HG02642 (cell line): ENCODE measurements at regions not wholly inside any gene's neighbourhood (a gene's known extent, or its start where the extent isn't known, plus 50 kb on each side); places are given as distances from the start of the nearest gene placed in this dataset.
"Not testable (repeated sequence)": the region's sequence is repeated elsewhere in the genome, so short reads cannot be mapped to it uniquely, and the experiment has no call there.

Experiments used
- ATAC-seq: cut with Tn5 transposase; IDR thresholded peaks from one replicate; pipeline ENCODE4 v1.9.1; 2021; ENCODE audit warnings: mild to moderate bottlenecking; ENCODE audit not compliant: unreplicated experiment, poor library complexity

DNA sequence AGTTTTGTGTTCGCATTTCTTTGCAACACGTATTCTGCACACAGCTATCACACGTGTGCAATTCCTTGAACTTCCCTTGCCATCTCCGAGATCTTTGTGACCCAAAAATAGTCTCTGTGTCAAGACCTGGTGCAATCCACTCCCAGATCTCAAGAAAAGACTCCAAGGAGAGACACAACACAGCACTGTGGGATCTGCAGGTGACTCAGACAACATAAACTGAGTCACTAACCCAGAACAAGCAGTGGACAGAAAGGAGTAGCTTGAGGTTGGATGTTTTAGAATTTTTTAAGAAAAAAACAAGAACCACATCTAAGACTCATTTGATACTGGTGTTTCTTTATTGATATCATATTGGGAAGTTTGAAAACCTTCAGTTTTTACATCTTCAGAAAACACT is 396.9 kb downstream of the AGTPBP1 start:
- ATAC-seq: no peak

DNA sequence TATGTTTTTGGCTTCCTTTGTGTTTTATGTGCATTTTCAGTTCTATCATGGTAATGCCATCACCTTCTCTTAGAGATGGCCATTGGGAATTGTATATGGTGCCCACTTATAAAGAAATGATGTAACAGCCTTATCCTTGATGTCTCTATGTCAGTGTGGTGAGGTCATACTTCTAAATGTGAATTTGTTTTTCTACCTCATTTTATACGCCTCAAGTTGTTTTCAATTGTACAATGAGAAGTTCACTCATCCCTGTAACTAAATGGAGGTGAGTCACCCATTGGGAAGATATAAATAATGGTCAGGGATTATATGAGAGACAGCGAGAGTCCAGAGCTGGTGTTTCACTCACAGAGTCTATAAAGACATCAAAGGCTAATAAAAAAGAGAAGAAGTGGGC is 402.4 kb downstream of the AGTPBP1 start:
- ATAC-seq: no peak

DNA sequence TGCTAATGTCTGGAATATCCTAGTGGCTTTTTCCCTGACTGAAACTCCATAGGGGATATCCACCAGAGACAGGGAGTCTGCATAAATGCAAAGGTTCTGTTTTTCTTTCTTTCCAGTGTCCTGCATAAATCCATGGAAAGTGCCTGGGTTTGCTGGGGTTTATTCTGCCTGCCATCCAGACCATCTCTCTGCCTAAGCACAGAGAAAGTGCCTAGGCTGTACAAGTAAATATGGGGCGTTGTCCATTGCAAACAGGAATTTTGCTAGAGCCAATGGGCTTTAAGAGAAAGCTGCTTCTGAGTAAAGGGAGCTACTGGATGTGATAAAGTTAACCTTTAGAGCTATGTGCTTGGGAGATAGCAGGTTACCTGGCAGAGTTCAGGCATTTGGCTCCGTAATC is 407.5 kb downstream of the AGTPBP1 start:
- no peak for ATAC-seq

DNA sequence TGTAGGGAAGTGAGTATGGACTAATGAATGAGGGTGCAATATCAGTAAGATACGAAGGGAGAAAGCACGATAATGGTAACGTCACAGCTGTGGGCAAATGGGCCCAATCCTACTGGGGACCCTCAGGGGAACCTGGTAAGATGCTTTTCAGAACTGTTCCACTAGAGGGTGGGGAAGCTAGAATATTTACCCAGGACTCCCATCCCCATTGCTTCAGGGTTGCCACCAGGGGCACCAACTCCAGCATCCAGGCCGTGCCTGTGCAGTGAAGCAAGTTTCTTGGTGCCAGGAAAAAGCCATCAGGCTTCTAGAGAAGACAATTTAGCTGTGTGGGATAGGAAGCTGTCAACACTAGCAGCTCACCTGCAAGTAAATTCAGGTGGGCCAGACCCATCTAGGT is 409.3 kb downstream of the AGTPBP1 start:
- no peak for ATAC-seq

DNA sequence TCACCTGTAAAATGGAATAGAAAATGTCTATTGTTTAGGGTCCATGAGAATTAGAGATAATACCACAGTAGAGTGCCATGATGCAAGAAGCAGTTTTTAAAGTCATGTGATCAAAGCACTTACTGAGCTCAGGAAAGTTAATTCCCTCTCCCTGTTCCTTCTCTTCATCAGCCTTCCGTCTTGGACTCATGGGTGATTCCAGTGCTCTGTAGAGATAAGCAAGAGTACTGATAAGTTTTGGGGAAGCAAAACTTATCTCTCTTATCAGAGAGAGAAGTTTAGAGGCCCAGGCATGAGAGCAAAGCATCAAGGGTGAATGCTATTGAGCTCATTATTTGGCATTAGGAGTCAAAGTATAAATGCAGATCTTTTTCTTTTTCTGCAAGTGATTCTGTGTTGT is 410.1 kb downstream of the AGTPBP1 start:
- ATAC-seq: no peak

DNA sequence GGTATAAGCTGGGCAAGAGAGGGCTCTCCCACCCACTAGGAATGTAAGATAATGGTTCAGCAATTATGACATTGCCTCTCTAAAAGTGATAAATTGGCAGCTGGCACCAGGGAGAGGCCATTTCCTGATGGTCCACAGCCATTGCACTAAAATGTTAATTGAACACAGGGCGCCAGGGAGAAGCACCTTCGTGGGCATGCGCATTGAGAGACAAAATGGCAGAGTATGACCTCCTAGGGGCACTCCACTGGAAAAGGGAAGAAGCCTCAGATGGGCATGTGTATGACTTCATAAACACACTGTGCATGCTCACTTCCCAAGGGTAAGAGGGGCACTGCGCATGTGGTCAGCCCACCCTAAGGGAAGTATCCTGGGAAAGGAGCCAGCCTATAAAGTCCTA is 419.2 kb downstream of the AGTPBP1 start:
- ATAC-seq: no peak

DNA sequence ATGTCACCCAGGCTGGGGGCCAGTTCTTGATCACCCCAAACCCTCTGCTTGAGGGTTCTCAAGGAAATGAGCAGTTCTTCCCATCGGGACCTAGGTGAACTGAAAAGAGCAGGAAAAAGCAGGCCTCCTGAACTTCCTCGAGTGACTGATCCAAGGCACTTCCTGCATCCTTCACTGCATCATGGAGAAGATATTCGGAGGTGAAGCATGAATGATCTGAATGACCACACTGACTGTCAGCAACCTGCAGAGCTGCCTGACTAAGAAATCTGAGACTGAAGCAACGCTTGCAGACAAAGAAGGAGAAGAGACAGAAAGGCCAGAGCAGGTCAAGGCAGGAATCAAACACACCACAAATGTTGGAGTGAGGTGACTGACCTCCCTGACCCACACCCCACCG is 420.2 kb downstream of the AGTPBP1 start:
- no peak for ATAC-seq

DNA sequence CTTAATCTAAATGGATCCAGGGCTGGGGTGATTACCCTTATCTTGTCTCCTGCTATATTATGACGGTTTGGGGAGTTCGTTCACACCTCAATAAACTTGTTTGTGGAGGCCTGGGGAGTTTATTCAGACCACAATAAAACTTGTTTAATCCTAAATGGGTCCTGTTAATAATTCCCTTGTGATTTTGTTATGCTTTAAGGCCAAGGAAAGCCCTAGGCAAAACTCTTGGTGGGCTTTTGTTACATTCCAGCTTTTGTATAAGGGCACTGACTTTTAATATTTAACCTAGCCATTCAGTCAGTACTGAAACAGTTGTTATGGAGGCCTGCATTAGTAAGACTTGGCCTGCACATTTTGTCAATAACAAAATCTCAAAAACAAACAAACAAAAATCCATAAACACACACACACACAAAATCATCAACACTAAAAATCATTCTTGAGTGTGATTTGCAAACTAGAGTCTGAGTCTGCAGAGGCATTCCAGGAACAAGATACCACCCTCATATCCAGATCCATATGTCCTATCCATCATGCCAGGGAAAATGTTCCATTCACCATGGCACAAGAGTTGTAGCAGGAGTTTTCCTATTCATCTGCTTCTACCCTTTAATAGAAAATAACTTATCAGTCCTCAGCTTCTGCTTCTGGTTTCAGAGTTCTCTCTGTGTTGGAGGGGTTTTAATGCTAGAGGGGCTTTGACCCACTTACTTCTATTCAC is 421.7 kb downstream of the AGTPBP1 start:
- no peak for ATAC-seq

DNA sequence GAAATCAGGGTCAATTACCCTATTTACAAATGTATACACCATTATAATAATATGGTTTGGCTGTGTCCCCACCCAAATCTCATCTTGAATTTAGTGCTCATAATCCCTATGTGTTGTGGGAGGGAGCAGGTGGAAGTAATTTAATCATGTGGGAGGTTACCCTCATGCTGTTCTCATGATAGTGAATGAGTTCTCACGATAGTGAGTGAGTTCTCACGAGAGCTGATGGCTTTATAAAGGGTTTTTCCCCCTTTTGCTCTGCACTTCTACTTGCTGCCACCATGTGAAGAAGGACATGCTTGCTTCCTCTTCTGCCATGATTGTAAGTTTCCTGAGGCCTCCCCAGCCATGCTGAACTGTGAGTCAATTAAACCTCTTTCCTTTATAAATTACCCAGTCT is 426.2 kb downstream of the AGTPBP1 start:
- ATAC-seq: not testable (repeated sequence)

DNA sequence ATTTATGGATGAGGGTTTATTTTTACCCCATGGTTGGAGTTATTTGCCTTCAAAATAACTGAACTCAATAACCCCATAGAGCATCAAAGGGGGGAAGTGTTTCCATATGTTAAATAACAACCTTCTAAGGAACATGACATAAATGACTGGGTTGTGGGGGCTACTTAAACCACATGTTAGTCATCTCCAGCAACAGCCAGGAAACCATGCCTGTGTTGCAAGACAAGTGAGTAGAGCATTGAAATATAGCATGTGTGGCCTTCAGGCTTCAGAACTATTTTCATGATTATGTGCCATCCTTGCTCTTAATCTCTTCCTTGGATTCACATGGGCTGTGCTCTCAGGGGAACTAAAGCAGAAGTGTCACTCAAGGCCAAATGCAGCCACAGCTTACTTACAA is 431.2 kb downstream of the AGTPBP1 start:
- ATAC-seq: no peak

DNA sequence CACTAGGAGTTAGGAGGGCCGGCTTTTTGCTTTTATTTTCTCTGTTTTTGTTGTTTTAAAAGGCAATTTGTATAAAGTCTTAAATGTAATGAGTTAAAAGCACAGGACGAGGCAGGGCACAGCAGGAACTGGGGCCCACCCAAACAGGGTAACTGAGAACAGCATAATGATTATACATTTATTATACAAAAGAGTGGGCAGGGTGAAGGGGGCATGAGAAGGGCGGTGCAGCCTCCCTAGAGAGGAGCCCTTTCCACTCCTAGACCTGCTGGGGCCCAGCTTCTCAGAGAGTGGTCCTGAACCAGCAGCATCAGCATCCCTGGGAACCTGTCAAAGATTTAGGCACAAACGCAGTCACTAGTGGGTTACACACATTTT is 438.0 kb downstream of the AGTPBP1 start:
- ATAC-seq: no peak

DNA sequence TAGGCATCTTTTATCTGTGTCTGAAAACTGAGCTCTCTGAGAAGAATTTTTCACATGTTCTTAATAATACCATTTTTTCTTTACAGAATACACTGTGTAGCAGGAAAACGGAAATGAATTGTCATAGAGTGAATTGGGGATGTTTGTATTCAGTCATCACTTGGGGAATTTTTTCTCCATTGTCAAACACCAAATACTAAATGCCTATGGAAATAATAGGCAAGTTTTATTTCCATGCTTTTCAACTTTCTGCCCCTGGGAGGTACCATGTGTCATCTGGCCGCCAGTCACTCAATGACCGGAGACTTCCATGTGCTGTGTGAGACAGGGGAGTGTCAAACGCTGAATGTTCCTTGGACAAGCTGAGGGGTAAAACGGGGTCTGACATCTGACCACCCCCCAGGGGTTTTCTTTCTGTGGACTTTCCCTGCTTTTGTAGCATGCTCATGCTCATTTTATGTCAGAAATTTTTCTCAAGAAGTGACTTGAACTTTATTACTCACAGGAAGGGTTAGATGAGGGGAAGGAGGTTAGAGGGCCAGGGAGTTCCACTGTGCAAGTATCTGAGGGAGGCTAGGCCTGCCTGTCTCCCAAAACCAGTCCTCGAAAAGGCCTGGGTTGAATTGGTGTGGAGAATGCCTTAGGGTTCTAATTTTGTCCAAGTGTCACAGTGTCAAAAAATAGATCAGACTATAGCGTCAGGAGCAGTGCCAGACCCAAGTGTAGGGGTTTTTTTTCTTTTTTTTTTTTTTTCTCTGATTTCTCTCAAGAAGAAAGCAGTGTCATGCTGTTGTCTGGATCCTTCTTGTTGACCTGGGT is 438.6 kb downstream of the AGTPBP1 start:
- ATAC-seq: no peak

DNA sequence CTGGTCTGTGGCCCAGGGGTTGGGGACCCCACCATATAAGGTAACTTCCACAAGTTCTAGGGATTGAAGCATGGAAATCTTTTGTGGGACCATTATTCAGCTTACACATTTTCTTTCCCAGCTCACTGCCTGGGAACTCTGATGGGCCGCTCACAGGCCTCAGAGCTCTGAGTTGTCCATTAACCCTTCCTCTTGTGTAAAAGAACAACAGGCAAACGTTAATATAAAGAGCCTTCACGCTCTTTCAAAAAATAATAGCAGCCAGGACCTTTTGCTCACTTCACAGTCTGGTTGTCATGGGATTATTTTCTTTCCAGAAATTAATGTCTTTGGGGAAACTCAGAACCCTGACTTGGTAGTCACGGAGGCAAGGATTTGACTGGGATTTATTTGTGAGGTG is 443.3 kb downstream of the AGTPBP1 start:
- no peak for ATAC-seq

DNA sequence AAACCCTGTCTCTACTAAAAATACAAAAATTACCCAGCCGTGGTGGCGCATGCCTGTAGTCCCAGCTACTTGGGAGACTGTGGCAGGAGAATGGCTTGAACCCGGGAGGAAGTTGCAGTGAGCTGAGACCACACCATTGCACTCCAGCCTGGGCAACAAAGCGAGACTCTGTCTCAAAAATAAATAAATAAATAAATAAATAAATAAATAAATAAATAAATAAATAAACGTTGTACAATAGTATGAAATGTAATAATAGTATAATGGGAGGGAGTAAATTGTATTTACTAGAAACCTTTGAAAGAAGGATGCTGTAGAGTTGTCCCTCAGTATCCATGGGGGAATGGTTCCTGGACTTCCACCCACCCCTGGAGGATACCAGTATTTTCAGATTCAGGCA is 446.5 kb downstream of the AGTPBP1 start:
- not testable (repeated sequence) for ATAC-seq

DNA sequence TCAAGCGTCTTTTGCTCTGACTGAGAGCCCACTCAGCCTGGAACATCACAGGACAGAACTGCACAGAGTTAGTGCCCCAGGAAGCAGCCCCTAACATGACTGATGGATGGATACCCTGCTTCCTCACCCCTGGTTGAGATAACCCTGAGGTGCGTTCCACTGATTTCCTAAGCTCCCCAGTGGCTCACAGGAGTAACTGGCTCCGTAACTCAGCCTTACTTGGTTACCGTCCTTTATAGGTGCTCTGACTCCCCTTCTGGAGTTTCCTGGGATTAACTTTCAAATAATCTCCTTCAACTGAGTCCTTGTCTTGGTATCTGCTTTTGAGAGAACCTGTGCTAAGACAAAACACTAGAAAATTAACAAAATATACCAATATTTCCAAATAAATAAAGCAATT is 449.5 kb downstream of the AGTPBP1 start:
- no peak for ATAC-seq

DNA sequence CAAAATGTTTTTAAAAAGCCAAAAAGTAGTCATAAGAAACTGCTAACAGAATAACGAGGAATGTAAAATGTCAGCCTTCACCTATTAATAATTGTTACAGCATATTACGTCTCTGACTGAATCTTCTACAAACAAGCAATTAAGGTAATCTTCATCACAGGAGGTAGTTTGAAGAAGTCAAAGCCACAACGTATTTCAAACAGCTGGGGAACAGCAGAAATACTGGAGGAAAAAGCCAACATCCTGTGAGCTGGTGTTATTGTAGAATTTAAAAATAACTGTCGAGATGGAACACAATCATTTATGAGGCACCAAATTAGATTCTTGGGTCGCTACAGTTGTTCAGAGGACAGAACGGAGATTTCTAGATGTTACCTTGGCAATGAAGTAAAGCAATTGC is 450.5 kb downstream of the AGTPBP1 start:
- ATAC-seq: no peak

DNA sequence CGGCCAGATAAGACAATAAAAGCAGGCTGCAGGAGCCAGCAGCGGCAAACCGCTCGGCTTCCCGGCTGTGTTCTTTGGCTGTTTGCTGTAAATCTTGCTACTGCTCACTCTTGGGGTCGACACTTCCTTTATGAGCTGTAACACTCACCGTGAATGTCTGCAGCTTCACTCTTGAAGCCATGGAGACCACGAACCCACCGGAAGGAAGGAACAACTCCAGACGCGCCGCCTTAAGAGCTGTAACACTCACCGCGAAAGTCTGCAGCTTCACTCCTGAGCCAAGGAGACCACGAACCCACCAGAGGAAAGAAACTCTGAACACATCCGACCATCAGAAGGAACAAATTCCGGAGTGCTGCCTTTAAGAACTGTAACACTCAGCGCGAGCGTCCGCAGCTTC is 451.7 kb downstream of the AGTPBP1 start:
- no peak for ATAC-seq

DNA sequence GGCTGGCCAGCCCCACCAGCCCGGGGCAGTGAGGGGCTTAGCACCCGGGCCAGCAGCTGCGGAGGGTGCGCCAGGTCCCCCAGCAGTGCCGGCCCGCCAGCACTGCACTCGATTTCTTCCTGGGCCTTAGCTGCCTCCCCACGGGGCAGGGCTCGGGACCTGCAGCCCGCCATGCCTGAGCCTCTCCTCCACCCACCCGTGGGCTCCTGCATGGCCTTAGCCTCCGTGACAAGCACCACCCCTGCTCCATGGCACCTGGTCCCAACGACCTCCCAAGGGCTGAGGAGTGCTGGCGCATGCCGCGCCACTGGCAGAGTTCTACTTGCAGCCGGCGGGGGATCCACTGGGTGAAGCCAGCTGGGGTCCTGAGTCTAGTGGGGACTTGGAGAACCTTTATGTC is 452.6 kb downstream of the AGTPBP1 start:
- no peak for ATAC-seq

DNA sequence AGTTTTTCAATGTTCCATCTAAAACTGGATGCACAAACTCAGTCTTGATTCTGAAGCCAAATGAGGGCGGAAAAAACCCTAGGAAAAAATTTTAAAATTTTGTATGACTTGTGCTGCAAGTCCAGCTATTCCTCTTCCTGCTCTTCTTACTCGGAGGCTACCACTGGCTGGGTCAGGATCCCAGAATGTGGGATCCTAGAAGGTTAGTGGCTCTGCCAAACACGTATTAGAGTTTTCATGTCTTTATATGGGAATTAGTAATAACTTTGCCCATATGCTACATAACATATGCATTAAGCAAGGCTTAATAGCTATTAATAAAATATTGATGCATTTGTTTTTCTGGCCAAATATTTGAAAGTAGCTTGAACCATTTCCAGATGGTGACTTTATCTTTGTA is 458.3 kb downstream of the AGTPBP1 start:
- ATAC-seq: no peak

DNA sequence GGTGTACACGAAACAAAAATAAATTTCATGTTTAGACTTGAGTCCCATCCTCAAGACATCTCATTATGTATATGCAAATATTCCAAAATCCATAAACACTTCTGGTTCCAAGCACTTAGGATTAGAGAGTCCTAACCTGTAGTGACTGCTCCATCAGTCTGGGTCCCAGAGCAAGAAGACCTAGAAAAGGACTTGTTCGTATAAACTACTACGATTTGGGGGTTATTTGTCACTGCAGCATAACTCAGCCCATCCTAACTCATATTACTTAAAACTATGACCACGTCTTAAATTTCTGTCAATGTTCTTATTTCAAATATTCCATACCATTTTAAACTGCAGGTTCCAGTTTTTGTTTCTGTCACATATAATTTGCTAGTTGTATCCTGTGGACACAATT is 463.0 kb downstream of the AGTPBP1 start:
- no peak for ATAC-seq

DNA sequence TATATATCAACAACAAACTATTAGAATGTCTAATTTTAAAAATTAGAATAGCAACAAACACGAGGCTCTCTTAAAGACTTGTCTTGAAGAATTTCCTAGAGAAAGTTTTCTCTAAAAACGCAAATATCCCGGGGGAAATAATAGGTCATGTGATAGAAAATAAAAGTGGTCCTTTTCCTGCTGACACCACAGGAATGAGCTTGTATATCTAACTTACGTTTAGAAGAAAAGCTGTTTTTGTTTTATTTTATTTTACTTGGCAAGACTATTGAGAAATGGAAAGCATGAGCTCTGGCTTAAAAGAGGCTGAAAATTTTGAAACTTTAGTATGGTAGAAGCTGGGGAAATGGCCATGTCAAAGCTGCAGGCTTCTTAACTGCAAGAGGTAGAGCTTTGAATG is 465.0 kb downstream of the AGTPBP1 start:
- ATAC-seq: no peak

DNA sequence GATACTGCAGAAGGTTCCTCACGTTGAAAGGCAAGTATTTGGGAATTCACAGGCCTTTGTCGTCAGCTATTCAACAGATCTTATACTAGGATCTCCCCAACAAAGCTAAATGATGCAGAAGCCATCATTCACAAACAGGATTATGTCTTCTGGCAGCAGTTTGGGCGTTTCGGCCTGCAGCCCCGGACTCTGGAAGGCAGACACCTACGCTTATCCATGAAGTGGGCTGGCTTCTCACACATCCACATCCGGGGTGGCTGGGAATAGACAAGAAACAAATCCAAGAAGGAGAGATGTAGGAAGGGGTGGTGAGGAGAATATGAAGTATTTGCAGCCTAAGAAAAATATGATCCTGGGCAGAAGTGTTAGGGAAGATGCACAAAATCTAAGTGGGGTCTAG is 471.9 kb downstream of the AGTPBP1 start:
- ATAC-seq: no peak
